NB4 (cell line): ENCODE measurements at regions not wholly inside any gene's neighbourhood (a gene's known extent, or its start where the extent isn't known, plus 50 kb on each side); places are given as distances from the start of the nearest gene placed in this dataset.

Experiments used
- CTCF ChIP-seq: IDR thresholded peaks from one replicate; pipeline ENCODE4 v1.5.1; 2012; ENCODE audit warnings: low read depth, low read length
- MAX ChIP-seq: IDR thresholded peaks from 2 replicates; pipeline ENCODE4 v1.6.1; 2011; ENCODE audit warnings: low read depth, low read length
- MYC ChIP-seq: IDR thresholded peaks from 2 replicates; pipeline ENCODE4 v1.6.1; 2011; ENCODE audit warnings: low read depth, low read length
- POLR2A ChIP-seq: IDR thresholded peaks from 2 replicates; pipeline ENCODE4 v1.6.1; 2011; ENCODE audit warnings: mild to moderate bottlenecking; ENCODE audit not compliant: insufficient read length; ENCODE audit errors: extremely low read depth

GRCh38 chr1:98364544-98364943 lies 297.0 kb upstream of the SNX7 start:
- TF ChIP-seq POLR2A (no peak), CTCF (no peak), MAX (no peak), MYC (no peak)
